ENCODE measurements at regions not wholly inside any gene's neighbourhood (a gene's known extent, or its start where the extent isn't known, plus 50 kb on each side); places are given as distances from the start of the nearest gene placed in this dataset.

DNA sequence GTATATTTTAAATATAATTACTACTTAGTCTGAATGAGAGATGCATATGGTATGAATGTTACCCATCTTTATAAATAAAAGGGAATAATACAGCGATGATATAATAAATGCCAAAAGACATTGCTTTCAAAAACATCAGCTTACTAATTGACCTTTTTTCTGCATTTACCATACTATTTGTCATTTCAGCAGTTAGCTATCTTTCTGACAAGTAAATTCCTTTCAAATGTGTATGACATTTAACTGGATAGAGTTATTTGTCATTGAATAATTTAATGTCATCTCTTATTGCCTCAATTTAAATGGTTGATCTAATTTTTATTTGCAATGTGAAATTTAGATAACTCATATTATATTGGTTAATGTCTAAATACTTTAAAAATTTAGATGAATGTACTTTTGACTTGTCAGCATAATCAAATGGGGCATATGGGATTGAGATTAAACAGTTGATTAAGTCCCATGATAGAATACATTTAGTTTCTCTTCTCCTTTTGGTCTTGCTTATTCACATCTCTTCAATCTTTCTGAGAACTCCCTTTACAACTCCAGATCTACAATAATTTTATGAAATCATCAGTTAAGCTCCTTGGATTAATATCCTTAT lies 350.9 kb downstream of the PCDH18 start:
- H3K36me3 ChIP-seq: no peaks in the 10 kb centered on the region
- no peak for DNase-seq
- H3K27me3 ChIP-seq: no peaks in the 10 kb centered on the region
- H3K4me1 ChIP-seq: no peaks in the 10 kb centered on the region
- ATAC-seq: no peak
- H3K9me3 ChIP-seq: no peaks in the 10 kb centered on the region
- intact Hi-C loops (cut with DNase I): no loop called here
- H3K4me3 ChIP-seq: no peak overlapping the region
- TF ChIP-seq POLR2A (IDR thresholded peaks at IDR 0.05): no peak
- TF ChIP-seq, protein P1, sequence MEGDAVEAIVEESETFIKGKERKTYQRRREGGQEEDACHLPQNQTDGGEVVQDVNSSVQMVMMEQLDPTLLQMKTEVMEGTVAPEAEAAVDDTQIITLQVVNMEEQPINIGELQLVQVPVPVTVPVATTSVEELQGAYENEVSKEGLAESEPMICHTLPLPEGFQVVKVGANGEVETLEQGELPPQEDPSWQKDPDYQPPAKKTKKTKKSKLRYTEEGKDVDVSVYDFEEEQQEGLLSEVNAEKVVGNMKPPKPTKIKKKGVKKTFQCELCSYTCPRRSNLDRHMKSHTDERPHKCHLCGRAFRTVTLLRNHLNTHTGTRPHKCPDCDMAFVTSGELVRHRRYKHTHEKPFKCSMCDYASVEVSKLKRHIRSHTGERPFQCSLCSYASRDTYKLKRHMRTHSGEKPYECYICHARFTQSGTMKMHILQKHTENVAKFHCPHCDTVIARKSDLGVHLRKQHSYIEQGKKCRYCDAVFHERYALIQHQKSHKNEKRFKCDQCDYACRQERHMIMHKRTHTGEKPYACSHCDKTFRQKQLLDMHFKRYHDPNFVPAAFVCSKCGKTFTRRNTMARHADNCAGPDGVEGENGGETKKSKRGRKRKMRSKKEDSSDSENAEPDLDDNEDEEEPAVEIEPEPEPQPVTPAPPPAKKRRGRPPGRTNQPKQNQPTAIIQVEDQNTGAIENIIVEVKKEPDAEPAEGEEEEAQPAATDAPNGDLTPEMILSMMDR (IDR thresholded peaks at IDR 0.05): no peak
- WGBS (ENCODE audit: insufficient coverage, low coverage, low lambda C conversion rate, missing lambda C conversion rate): 72% methylated on average over 1 of the region's 1 CpG
- no peak overlapping the region for H3K27ac ChIP-seq

DNA sequence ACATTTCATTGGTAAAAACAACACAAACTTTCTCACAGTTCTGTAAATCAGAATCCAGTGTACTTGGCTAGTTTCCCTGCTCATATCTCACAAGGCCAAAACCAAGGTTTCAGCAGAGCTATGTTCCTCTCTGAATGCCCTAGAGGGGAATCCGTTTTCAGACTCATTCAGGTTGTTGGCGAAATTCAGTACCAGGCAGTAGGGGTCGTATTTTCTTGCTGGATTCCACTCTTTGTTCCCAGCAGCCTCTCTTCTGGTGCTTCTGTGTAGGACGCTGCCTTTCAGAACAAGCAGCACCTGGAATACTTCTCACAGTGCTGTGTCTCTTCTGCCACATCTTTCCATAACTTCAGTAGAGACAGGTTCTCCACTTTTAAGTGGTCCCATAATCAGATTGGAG lies 351.9 kb downstream of the PCDH18 start:
- no peaks in the 10 kb centered on the region for H3K27me3 ChIP-seq

DNA sequence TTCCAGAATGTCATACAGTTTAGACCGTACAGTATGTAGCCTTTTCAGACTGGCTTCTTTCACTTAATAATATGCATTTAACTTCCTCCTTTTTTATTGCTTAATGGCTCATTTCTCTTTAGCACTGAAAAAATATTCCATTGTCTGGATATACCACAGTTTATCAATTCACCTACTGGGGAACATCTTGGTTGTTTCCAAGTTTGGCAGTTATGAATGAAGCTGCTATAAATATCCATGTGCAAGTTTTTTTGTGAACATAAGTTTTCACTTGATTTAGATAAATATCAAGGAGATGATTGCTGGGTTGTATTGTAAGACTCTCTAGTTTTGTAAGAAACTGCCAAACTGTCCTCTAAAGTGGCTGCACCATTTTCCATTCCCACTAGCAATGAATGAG lies 375.5 kb downstream of the PCDH18 start:
- no peaks in the 10 kb centered on the region for H3K36me3 ChIP-seq
- no peak overlapping the region for H3K4me3 ChIP-seq
- no peak for DNase-seq
- intact Hi-C loops (cut with DNase I): no loop called here
- H3K4me1 ChIP-seq: no peaks in the 10 kb centered on the region
- no peak overlapping the region for H3K27ac ChIP-seq
- no peaks in the 10 kb centered on the region for H3K27me3 ChIP-seq
- ATAC-seq: no peak
- TF ChIP-seq POLR2A (IDR thresholded peaks at IDR 0.05): no peak
- WGBS (ENCODE audit: insufficient coverage, low coverage, low lambda C conversion rate, missing lambda C conversion rate): 40% methylated on average over 1 of the region's 1 CpG
- no peaks in the 10 kb centered on the region for H3K9me3 ChIP-seq

More for the DNA sequence above, 351.9 kb downstream of the PCDH18 start:
- DNase-seq (no peak), ATAC-seq (no peak)
- Histone ChIP-seq H3K4me1 (no peaks in the 10 kb centered on the region), H3K36me3 (no peaks in the 10 kb centered on the region), H3K9me3 (no peaks in the 10 kb centered on the region), H3K27ac (no peak overlapping the region), H3K4me3 (no peak overlapping the region)
- WGBS (ENCODE audit: insufficient coverage, low coverage, low lambda C conversion rate, missing lambda C conversion rate): 21% methylated on average over 2 of the region's 4 CpGs
- intact Hi-C loops (cut with DNase I): no loop called here
- TF ChIP-seq POLR2A (IDR thresholded peaks at IDR 0.05): no peak
- TF ChIP-seq, protein P1 (IDR thresholded peaks at IDR 0.05): no peak

DNA sequence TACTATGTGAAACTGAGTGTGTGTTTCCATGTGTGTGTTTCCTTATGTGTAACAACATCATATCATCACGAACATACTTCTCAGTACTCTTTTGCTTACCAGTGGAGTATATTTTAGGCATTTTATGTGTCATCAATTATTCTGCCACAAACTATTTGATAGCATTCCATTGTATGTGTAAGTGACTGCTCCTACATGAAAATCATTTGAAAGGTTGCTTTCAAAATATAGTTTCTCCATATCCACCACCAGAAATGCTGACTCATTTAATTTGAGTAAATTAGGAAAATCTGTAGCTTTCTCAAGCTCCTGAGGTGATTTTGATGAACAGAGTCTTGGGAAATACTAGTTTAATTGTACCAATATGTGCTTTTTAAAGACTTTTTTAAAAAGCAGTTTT lies 376.2 kb downstream of the PCDH18 start:
- Histone ChIP-seq H3K27me3 (no peaks in the 10 kb centered on the region), H3K36me3 (no peaks in the 10 kb centered on the region), H3K9me3 (no peaks in the 10 kb centered on the region), H3K4me3 (no peak overlapping the region), H3K27ac (no peak overlapping the region), H3K4me1 (no peaks in the 10 kb centered on the region)
- ATAC-seq: no peak
- 41% methylated on average over 1 of the region's 1 CpG for WGBS (ENCODE audit: insufficient coverage, low coverage, low lambda C conversion rate, missing lambda C conversion rate)
- DNase-seq: no peak
- TF ChIP-seq, protein P1 (IDR thresholded peaks at IDR 0.05): no peak
- TF ChIP-seq POLR2A (IDR thresholded peaks at IDR 0.05): no peak
- intact Hi-C loops (cut with DNase I): no loop called here

DNA sequence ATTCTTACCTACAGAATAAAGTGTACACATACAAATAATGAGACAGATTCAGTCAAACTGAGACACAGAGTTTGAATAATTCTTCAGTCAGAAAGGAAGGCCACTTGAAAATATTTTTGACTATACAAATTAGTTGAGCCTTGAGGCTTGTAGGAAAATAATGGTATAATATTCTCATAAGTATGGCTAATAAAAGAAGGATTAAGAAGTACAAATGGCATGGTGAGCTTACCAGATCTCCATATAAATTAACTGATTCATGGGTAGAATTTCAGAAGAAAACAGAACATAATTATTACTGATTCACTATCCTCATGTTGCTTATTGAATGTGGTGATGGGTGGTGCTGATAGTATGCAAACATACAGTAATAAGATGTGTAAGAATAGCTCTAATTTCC lies 401.1 kb downstream of the PCDH18 start:
- H3K4me3 ChIP-seq: no peak overlapping the region

More for the DNA sequence above, 401.1 kb downstream of the PCDH18 start:
- no peak for TF ChIP-seq POLR2A (IDR thresholded peaks at IDR 0.05)
- TF ChIP-seq, protein P1 (IDR thresholded peaks at IDR 0.05): no peak
- no peak for DNase-seq
- H3K27me3 ChIP-seq: no peaks in the 10 kb centered on the region
- no peaks in the 10 kb centered on the region for H3K9me3 ChIP-seq
- no peaks in the 10 kb centered on the region for H3K36me3 ChIP-seq
- H3K27ac ChIP-seq: no peak overlapping the region
- ATAC-seq: no peak
- no peaks in the 10 kb centered on the region for H3K4me1 ChIP-seq
- intact Hi-C loops (cut with DNase I): no loop called here
